Coronary artery (tissue), 2 donors: ENCODE measurements at regions not wholly inside any gene's neighbourhood (a gene's known extent, or its start where the extent isn't known, plus 50 kb on each side); places are given as distances from the start of the nearest gene placed in this dataset.

Source experiments
- DNase-seq: peaks from one replicate; pipeline ENCODE4 v3.0.0-alpha.2; 2017; ENCODE audit warnings: low spot score
- H3K27ac ChIP-seq, 2 donors: fragments of 200-600 bp; sonication (generic); one replicate each; pipeline ENCODE4 v1.5.1; 2016 to 2019
- H3K4me3 ChIP-seq: fragments of 200-600 bp; sonication (generic); 2 replicates; pipeline ENCODE4 v1.5.1; 2016; ENCODE audit warnings: mild to moderate bottlenecking, moderate library complexity
- CTCF ChIP-seq: fragments of 200-600 bp; sonication (generic); IDR thresholded peaks from one replicate; pipeline ENCODE4 v1.5.1; 2019; ENCODE audit warnings: antibody characterized with exemption

DNA sequence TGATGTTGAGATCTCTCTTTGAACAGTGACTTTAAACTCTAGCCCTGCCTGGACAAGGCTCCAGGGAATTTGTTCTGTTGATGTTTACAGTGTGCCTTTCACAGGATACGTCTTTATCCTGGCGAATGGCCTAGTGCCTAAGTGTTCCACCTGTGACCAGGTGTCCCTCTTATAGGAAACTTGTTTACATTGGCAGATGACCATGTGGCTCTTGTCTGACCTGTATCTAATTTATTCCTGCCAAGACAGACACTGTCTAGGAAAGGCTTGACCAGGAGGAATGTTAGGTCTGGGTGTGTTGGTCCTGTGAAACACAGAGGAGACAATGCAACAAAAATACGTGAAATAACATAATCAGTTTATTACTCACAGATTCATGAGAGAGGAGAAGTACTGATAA, 875.6 kb downstream of the METTL15 start:
- H3K27ac ChIP-seq: no peak overlapping the region
- no peak overlapping the region for H3K4me3 ChIP-seq
- TF ChIP-seq CTCF: no peak
- no peak for DNase-seq

DNA sequence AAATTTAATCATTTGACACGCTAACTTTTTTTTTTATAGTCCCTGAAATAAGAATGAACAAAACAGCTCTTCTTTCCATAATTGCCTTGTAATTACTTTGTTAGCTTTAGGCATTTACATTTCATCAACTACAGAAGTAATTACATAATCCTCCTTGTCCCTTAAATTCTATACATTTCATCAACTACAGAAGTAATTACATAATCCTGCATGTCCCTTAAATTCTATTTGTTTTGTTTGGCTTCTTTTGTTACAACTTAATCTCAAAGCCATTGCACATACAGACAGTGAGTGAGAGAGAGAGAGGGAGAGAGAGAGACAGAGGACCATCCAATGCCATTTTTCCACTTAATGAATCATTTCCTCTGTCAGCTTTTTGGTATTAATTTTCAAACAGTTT, 873.2 kb downstream of the METTL15 start:
- TF ChIP-seq CTCF: no peak
- Histone ChIP-seq H3K4me3 (no peak overlapping the region), H3K27ac (no peak overlapping the region)
- no peak for DNase-seq

DNA sequence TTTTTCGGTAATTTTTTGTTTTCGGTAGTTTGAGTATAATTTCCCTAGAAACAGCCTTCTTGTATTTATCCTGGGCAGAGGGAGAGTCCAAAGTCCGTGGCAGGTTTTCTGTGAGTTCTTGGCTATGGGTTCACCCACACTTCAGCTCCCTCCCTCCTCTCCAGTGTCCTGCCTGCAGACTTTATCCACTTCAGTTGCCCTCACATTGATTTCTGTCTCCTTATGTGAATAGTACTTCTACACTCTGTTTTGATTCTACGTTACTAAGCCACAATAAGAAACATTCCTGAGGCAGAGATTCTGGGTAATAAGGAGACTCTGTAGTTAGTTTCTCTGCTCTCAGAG, 868.6 kb downstream of the METTL15 start:
- Histone ChIP-seq H3K4me3 (no peak overlapping the region), H3K27ac (no peak overlapping the region)
- no peak for DNase-seq
- TF ChIP-seq CTCF: no peak

- Histone ChIP-seq H3K4me3 (no peak overlapping the region), H3K27ac (no peak overlapping the region)
- DNase-seq: no peak
- no peak for TF ChIP-seq CTCF
These were observed 868.0 kb downstream of the METTL15 start for GRCh38 chr11:28976012-28976800.

GRCh38 chr11:28969832-28970231, 861.6 kb downstream of the METTL15 start:
- Histone ChIP-seq H3K4me3 (no peak overlapping the region), H3K27ac (no peak overlapping the region)
- no peak for DNase-seq
- TF ChIP-seq CTCF: no peak

DNA sequence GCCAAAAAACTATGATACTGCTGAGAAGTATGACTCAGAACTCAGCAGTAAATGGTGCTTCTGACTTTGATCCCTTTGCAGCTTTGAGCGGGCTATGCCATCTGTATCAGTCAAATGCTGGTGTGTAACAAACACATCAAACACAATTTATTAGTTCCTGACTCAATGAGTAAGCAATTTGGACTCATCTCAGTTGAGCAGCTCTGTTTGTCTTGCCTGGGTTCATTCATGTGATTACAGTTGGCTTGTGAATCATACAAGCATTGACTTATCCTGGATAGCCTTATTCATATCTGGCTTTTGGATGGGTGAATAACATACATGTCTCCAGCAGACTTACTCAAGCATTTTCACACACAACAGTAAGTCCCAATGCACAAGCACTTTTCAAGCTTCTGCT, 858.8 kb downstream of the METTL15 start:
- no peak for DNase-seq
- no peak overlapping the region for H3K27ac ChIP-seq
- TF ChIP-seq CTCF: no peak
- H3K4me3 ChIP-seq: no peak overlapping the region

- Histone ChIP-seq H3K27ac (no peak overlapping the region), H3K4me3 (no peak overlapping the region)
- DNase-seq: no peak
- no peak for TF ChIP-seq CTCF
These were observed 857.6 kb downstream of the METTL15 start for GRCh38 chr11:28965819-28966218.
